CD4-positive, alpha-beta T cell treated with Interleukin-15 for 4 hours (primary cell): ENCODE measurements at regions not wholly inside any gene's neighbourhood (a gene's known extent, or its start where the extent isn't known, plus 50 kb on each side); places are given as distances from the start of the nearest gene placed in this dataset.
"Not testable (repeated sequence)": the region's sequence is repeated elsewhere in the genome, so short reads cannot be mapped to it uniquely, and the experiment has no call there.

Experiments
- DNase-seq: peaks from one replicate; pipeline ENCODE4 v3.0.0-alpha.2; 2020; ENCODE audit warnings: low spot score

GRCh38 chr2:59176737-59177136 is 935.6 kb upstream of the FANCL start:
- no peak for DNase-seq

GRCh38 chr2:59174536-59175243 is 933.6 kb upstream of the FANCL start:
- no peak for DNase-seq

GRCh38 chr2:59173325-59173724 is 932.2 kb upstream of the FANCL start:
- no peak for DNase-seq

GRCh38 chr2:59171019-59171418 is 929.9 kb upstream of the FANCL start:
- no peak for DNase-seq

- DNase-seq = no peak
Measured at GRCh38 chr2:59168766-59169165, 927.6 kb upstream of the FANCL start.

- no peak for DNase-seq
Measured at GRCh38 chr2:59167514-59167913, 926.4 kb upstream of the FANCL start.

- DNase-seq = not testable (repeated sequence)
Measured at GRCh38 chr2:59157908-59158307, 916.8 kb upstream of the FANCL start.

GRCh38 chr2:59151805-59152204 is 910.7 kb upstream of the FANCL start:
- DNase-seq = no peak

GRCh38 chr2:59150217-59150849 is 909.2 kb upstream of the FANCL start:
- no peak for DNase-seq

GRCh38 chr2:59149271-59149670 is 908.1 kb upstream of the FANCL start:
- DNase-seq = no peak

GRCh38 chr2:59112258-59112657 is 871.1 kb upstream of the FANCL start:
- no peak for DNase-seq

- no peak for DNase-seq
Measured at GRCh38 chr2:59096973-59097372, 855.8 kb upstream of the FANCL start.

- no peak for DNase-seq
Measured at GRCh38 chr2:59093571-59093970, 852.4 kb upstream of the FANCL start.

GRCh38 chr2:59084326-59084725 is 843.2 kb upstream of the FANCL start:
- DNase-seq = no peak

- DNase-seq = no peak
Measured at GRCh38 chr2:59083075-59083828, 842.1 kb upstream of the FANCL start.

- DNase-seq = no peak
Measured at GRCh38 chr2:59082657-59083056, 841.5 kb upstream of the FANCL start.

- no peak for DNase-seq
Measured at GRCh38 chr2:59080451-59081181, 839.5 kb upstream of the FANCL start.

GRCh38 chr2:59077981-59078531 is 836.9 kb upstream of the FANCL start:
- no peak for DNase-seq

GRCh38 chr2:59077026-59077725 is 836.1 kb upstream of the FANCL start:
- DNase-seq = no peak

GRCh38 chr2:59076079-59076619 is 835.0 kb upstream of the FANCL start:
- DNase-seq = no peak

- no peak for DNase-seq
Measured at GRCh38 chr2:59074071-59074470, 832.9 kb upstream of the FANCL start.
